ENCODE measurements at regions not wholly inside any gene's neighbourhood (a gene's known extent, or its start where the extent isn't known, plus 50 kb on each side); places are given as distances from the start of the nearest gene placed in this dataset.
"Not testable (repeated sequence)": the region's sequence is repeated elsewhere in the genome, so short reads cannot be mapped to it uniquely, and the experiment has no call there.

- DNase-seq (ENCODE audit: low read depth), result no peak
These were observed 52.7 kb upstream of the NCK2 start for GRCh38 chr2:105691947-105692390.

- DNase-seq (ENCODE audit: low read depth), result no peak
These were observed 54.1 kb upstream of the NCK2 start for GRCh38 chr2:105690566-105690965.

- DNase-seq (ENCODE audit: low read depth), result no peak
These were observed 55.2 kb upstream of the NCK2 start for GRCh38 chr2:105689484-105689883.

GRCh38 chr2:105688946-105689345, 55.8 kb upstream of the NCK2 start:
- no peak for DNase-seq (ENCODE audit: low read depth)

- no peak for DNase-seq (ENCODE audit: low read depth)
These were observed 58.1 kb upstream of the NCK2 start for GRCh38 chr2:105686588-105686987.

GRCh38 chr2:105683011-105683492, 61.7 kb upstream of the NCK2 start:
- DNase-seq (ENCODE audit: low read depth), result no peak

- DNase-seq (ENCODE audit: low read depth), result no peak
These were observed 62.3 kb upstream of the NCK2 start for GRCh38 chr2:105682401-105682800.

GRCh38 chr2:105681927-105682326, 62.8 kb upstream of the NCK2 start:
- DNase-seq (ENCODE audit: low read depth), result no peak

GRCh38 chr2:105680357-105680756, 64.4 kb upstream of the NCK2 start:
- DNase-seq (ENCODE audit: low read depth), result no peak

- no peak for DNase-seq (ENCODE audit: low read depth)
These were observed 66.4 kb upstream of the NCK2 start for GRCh38 chr2:105678346-105678745.

GRCh38 chr2:105677901-105678300, 66.8 kb upstream of the NCK2 start:
- DNase-seq (ENCODE audit: low read depth), result no peak

- DNase-seq (ENCODE audit: low read depth), result no peak
These were observed 68.9 kb upstream of the NCK2 start for GRCh38 chr2:105675841-105676240.

GRCh38 chr2:105674859-105675541, 69.7 kb upstream of the NCK2 start:
- no peak for DNase-seq (ENCODE audit: low read depth)

- no peak for DNase-seq (ENCODE audit: low read depth)
These were observed 70.3 kb upstream of the NCK2 start for GRCh38 chr2:105674401-105674800.

- no peak for DNase-seq (ENCODE audit: low read depth)
These were observed 73.6 kb upstream of the NCK2 start for GRCh38 chr2:105671156-105671555.

GRCh38 chr2:105669384-105669891, 75.3 kb upstream of the NCK2 start:
- no peak for DNase-seq (ENCODE audit: low read depth)

- no peak for DNase-seq (ENCODE audit: low read depth)
These were observed 79.2 kb upstream of the NCK2 start for GRCh38 chr2:105665480-105665879.

- no peak for DNase-seq (ENCODE audit: low read depth)
These were observed 84.2 kb upstream of the NCK2 start for GRCh38 chr2:105660489-105660888.

- DNase-seq (ENCODE audit: low read depth), result not testable (repeated sequence)
These were observed 88.7 kb upstream of the NCK2 start for GRCh38 chr2:105655723-105656606.

GRCh38 chr2:105655244-105655643, 89.5 kb upstream of the NCK2 start:
- no peak for DNase-seq (ENCODE audit: low read depth)

GRCh38 chr2:105654474-105655004, 90.2 kb upstream of the NCK2 start:
- no peak for DNase-seq (ENCODE audit: low read depth)

GRCh38 chr2:105653302-105653701, 91.4 kb upstream of the NCK2 start:
- DNase-seq (ENCODE audit: low read depth), result no peak
